ENCODE measurements at regions not wholly inside any gene's neighbourhood (a gene's known extent, or its start where the extent isn't known, plus 50 kb on each side); places are given as distances from the start of the nearest gene placed in this dataset.

DNA sequence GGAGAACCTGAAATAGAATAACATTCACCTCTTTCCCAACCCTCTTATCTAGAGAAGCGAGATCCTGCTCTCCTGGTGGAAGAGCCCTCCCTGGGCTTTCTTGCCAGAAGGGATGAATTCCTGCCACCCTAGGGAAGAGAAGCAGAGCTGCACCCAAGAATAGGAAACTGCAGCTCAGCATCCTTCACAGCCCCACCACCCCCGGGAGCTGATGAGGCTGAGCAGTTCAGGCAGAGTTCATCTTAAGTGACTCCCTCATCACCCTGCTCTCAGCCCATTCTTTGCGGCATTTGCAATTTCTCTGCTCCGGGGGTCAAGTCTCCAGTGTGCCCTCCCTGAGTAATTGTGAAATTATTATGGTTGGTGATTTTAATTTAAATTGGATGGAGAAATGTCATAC lies 514.9 kb downstream of the BUD13 start:
- no peaks in the 10 kb centered on the region for H3K9me3 ChIP-seq (ENCODE audit: insufficient read depth, low read depth, low read length)
- H3K27me3 ChIP-seq (ENCODE audit: insufficient read depth, low read length) = no peaks in the 10 kb centered on the region
- H3K4me1 ChIP-seq (ENCODE audit: insufficient read depth, low read length) = no peaks in the 10 kb centered on the region
- no peak overlapping the region for H3K4me3 ChIP-seq (ENCODE audit: low read length)
- H3K36me3 ChIP-seq (ENCODE audit: insufficient read depth, low read depth, low read length) = no peaks in the 10 kb centered on the region
- no peak overlapping the region for H3K27ac ChIP-seq (ENCODE audit: low read length)
- no peak overlapping the region for H3K9ac ChIP-seq (ENCODE audit: low read depth, low read length)

DNA sequence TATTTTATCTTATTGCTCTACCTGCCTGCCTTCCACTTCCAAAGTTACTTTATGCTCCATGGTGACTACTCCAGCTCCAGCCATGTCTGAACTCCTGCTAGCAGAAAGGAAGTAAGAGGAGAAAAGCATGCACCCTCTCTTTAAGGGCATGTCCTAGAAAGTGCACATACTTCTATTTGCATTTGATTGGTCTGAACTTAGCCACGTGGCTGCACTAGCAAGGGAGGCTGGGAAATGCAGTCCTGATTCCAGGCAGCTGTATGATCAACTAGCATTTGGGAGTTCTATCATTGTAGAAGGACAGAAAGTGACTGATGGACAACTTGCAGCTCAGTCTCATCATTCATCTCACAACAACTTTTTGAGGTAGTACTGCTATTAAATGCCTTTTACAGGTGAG lies 515.7 kb downstream of the BUD13 start:
- Histone ChIP-seq H3K4me3 (ENCODE audit: low read length) (no peak overlapping the region), H3K9me3 (ENCODE audit: insufficient read depth, low read depth, low read length) (no peaks in the 10 kb centered on the region), H3K27me3 (ENCODE audit: insufficient read depth, low read length) (no peaks in the 10 kb centered on the region), H3K4me1 (ENCODE audit: insufficient read depth, low read length) (no peaks in the 10 kb centered on the region), H3K36me3 (ENCODE audit: insufficient read depth, low read depth, low read length) (no peaks in the 10 kb centered on the region), H3K9ac (ENCODE audit: low read depth, low read length) (no peak overlapping the region), H3K27ac (ENCODE audit: low read length) (no peak overlapping the region)

DNA sequence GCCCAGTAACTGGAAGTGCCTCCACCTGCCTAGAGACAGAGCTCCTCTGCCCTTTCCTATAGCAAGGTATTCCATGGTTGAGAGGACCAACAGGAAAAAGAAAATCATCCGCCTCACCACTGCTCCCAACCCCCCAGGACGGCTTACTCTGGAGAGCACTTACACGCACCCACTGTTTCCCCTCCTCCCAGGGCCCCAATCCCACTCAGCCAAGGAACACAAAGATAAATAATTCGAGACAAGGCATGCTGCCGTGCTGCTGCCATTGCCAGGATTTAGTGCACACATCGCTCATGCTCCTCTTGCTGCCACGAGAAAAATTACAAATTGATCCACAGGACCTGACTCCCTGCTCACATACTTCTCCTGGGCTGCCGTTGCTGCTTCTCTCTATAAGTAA lies 516.6 kb downstream of the BUD13 start:
- Histone ChIP-seq H3K36me3 (ENCODE audit: insufficient read depth, low read depth, low read length) (no peaks in the 10 kb centered on the region), H3K4me3 (ENCODE audit: low read length) (no peak overlapping the region), H3K9me3 (ENCODE audit: insufficient read depth, low read depth, low read length) (no peaks in the 10 kb centered on the region), H3K9ac (ENCODE audit: low read depth, low read length) (no peak overlapping the region), H3K27ac (ENCODE audit: low read length) (no peak overlapping the region), H3K27me3 (ENCODE audit: insufficient read depth, low read length) (no peaks in the 10 kb centered on the region), H3K4me1 (ENCODE audit: insufficient read depth, low read length) (no peaks in the 10 kb centered on the region)

DNA sequence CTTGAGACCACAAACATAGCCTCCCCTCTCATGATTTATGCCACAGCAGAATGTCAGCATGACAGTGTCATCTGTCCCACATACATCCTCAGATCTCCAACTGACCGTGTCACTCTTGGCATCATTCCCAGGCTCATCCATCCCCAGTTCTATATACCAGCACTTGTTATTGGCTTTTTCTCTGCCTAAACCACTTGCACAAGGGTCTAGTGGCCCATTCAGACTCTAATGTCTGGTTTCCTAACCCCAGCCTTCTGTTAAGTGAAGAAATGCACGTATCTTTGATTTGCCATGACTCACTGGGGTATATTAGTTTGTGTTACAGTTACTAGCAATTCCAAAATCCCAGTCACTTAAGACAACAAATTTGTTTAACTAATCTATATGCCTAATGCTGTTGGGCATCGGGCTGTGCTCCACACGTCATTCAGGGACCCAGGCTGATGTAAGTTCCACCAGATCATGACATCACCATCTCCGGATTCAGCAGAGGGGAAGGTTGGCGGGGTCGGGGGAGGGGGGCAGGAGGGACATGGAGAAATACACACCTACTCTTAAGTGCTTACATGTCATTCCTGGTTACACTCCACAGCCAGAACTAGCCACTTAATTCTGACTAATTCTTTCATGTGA lies 517.4 kb downstream of the BUD13 start:
- Histone ChIP-seq H3K4me1 (ENCODE audit: insufficient read depth, low read length) (no peaks in the 10 kb centered on the region), H3K4me3 (ENCODE audit: low read length) (no peak overlapping the region), H3K9me3 (ENCODE audit: insufficient read depth, low read depth, low read length) (no peaks in the 10 kb centered on the region), H3K36me3 (ENCODE audit: insufficient read depth, low read depth, low read length) (no peaks in the 10 kb centered on the region), H3K9ac (ENCODE audit: low read depth, low read length) (no peak overlapping the region), H3K27ac (ENCODE audit: low read length) (no peak overlapping the region), H3K27me3 (ENCODE audit: insufficient read depth, low read length) (no peaks in the 10 kb centered on the region)

DNA sequence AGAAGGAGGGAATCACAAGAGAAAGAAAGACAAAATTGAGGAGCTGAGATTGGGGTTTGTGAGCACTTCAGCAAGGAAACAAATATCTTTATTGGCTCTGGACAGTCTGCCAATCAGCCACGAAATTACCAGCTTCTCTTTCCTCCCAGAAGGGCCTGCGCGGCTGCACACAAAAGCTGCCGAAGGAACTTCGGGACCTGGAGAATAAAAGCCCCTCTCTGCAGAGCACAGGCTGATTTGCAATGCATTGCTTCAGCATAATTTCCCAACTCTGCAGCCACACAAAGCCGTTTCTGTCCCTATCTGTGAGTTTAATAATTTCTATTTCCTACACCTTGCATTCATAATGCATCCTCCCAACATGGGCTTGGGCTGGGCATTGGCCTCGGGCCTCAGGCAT lies 522.6 kb downstream of the BUD13 start:
- Histone ChIP-seq H3K27me3 (ENCODE audit: insufficient read depth, low read length) (no peaks in the 10 kb centered on the region), H3K27ac (ENCODE audit: low read length) (no peak overlapping the region), H3K36me3 (ENCODE audit: insufficient read depth, low read depth, low read length) (no peaks in the 10 kb centered on the region), H3K4me1 (ENCODE audit: insufficient read depth, low read length) (no peaks in the 10 kb centered on the region), H3K9ac (ENCODE audit: low read depth, low read length) (no peak overlapping the region), H3K4me3 (ENCODE audit: low read length) (no peak overlapping the region), H3K9me3 (ENCODE audit: insufficient read depth, low read depth, low read length) (no peaks in the 10 kb centered on the region)

DNA sequence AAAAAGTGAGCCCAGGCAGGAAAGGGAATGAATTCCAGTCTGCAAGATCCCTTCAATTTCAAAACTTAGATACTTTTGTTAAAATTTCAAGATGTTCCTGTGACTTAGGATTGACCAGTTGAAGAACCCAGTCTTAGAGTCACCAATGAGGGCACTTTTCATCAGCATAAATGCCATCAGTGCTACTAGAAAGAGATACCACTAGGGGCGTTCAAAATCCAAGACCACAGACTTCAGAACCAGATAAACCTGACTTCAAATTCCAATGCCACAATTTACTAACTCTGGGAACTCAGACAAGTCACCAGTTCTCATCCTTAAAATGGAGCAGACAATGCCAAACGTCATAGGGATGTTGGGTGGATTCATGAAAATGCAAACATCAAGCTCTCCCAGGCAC lies 523.2 kb downstream of the BUD13 start:
- no peak overlapping the region for H3K9ac ChIP-seq (ENCODE audit: low read depth, low read length)
- H3K27ac ChIP-seq (ENCODE audit: low read length) = no peak overlapping the region
- no peaks in the 10 kb centered on the region for H3K9me3 ChIP-seq (ENCODE audit: insufficient read depth, low read depth, low read length)
- no peaks in the 10 kb centered on the region for H3K36me3 ChIP-seq (ENCODE audit: insufficient read depth, low read depth, low read length)
- H3K27me3 ChIP-seq (ENCODE audit: insufficient read depth, low read length) = no peaks in the 10 kb centered on the region
- peaks cover 2% of the 10 kb centered on the region; the same call in 1 of the 2 replicates for H3K4me1 ChIP-seq (ENCODE audit: insufficient read depth, low read length)
- H3K4me3 ChIP-seq (ENCODE audit: low read length) = no peak overlapping the region

DNA sequence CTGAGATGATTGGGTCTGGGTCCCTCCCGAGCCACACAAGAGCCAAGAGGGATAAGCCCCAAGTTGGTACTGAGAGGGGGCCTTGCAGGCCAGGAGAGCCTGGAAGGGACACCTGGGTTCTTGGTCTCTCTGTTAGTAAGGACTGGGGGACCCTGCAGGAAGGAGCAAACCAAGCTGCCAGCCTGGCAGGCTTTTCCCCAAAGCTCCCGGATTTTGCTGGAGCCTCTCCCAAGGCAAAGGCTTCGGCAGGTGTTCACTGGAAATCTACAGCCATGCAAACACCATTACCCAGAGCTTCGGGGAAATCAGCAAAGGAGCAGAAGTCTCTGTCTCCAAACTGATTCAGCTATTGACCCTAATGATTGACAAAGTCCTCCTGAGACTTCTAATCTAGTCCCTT lies 527.9 kb downstream of the BUD13 start:
- Histone ChIP-seq H3K9ac (ENCODE audit: low read depth, low read length) (no peak overlapping the region), H3K27me3 (ENCODE audit: insufficient read depth, low read length) (no peaks in the 10 kb centered on the region), H3K4me3 (ENCODE audit: low read length) (no peak overlapping the region), H3K4me1 (ENCODE audit: insufficient read depth, low read length) (peaks cover 8% of the 10 kb centered on the region; the same call in 1 of the 2 replicates), H3K36me3 (ENCODE audit: insufficient read depth, low read depth, low read length) (no peaks in the 10 kb centered on the region), H3K27ac (ENCODE audit: low read length) (no peak overlapping the region), H3K9me3 (ENCODE audit: insufficient read depth, low read depth, low read length) (no peaks in the 10 kb centered on the region)

DNA sequence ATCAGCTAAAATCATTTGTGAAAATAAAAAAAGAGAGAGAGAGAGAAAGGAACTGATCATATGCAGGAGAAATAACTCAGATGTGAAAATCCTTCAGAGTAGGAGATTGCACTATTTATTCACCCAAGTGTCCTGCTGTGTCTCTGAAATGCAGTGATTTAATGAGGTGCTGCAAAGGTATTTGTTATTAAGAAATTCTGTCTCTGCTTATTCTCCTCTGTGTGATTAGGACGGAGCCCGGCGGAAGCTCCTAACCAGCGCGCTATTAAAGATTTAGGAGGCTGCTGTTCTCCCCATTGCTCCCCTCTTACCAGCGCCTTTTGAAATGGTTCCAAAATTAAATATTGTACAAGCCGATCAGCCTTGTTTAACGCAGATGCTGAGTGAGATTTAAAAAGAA lies 528.3 kb downstream of the BUD13 start:
- peaks cover 8% of the 10 kb centered on the region; the same call in 1 of the 2 replicates for H3K4me1 ChIP-seq (ENCODE audit: insufficient read depth, low read length)
- H3K4me3 ChIP-seq (ENCODE audit: low read length) = no peak overlapping the region
- no peak overlapping the region for H3K27ac ChIP-seq (ENCODE audit: low read length)
- no peak overlapping the region for H3K9ac ChIP-seq (ENCODE audit: low read depth, low read length)
- no peaks in the 10 kb centered on the region for H3K9me3 ChIP-seq (ENCODE audit: insufficient read depth, low read depth, low read length)
- H3K27me3 ChIP-seq (ENCODE audit: insufficient read depth, low read length) = no peaks in the 10 kb centered on the region
- no peaks in the 10 kb centered on the region for H3K36me3 ChIP-seq (ENCODE audit: insufficient read depth, low read depth, low read length)

DNA sequence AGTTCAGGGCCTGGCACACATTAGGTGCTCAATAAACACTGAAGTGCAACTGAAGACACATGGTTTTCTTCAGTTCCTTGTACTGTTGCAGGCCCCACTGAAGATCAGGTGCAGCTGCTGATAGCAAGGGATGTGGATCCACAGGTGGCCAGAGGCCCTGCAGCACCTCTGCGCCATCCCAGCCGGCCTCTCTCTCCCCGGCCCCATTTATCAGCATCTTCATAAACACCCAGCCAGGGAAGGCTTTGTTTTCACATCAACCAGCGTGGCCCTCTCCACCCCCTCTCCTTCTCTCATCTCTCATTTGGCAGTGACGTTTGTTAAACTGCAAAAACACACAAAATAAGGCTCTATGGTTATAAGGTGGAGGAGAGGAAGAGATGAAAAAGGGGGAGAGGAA lies 528.8 kb downstream of the BUD13 start:
- Histone ChIP-seq H3K27me3 (ENCODE audit: insufficient read depth, low read length) (no peaks in the 10 kb centered on the region), H3K27ac (ENCODE audit: low read length) (no peak overlapping the region), H3K36me3 (ENCODE audit: insufficient read depth, low read depth, low read length) (no peaks in the 10 kb centered on the region), H3K4me3 (ENCODE audit: low read length) (no peak overlapping the region), H3K4me1 (ENCODE audit: insufficient read depth, low read length) (peaks cover 8% of the 10 kb centered on the region; the same call in 1 of the 2 replicates), H3K9me3 (ENCODE audit: insufficient read depth, low read depth, low read length) (no peaks in the 10 kb centered on the region), H3K9ac (ENCODE audit: low read depth, low read length) (no peak overlapping the region)

DNA sequence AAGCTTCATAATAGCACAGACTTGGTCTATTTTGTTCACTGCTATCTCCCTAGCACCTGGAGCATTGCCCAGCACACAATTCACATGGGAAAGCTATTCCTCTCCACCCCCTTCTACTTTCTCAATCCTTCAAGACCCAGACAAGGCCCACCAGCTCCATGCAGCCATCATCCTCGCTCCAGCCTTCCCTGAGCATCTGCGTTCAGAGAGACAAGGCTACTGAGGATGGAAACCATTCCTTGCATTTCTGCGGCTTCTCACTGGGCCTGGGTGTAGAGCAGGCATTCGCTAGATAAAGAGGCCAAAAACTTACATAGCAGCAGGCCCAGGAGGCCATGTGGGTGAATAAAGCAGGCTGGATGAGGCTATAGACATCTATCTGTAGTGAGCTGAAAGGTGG lies 530.8 kb downstream of the BUD13 start:
- no peak overlapping the region for H3K27ac ChIP-seq (ENCODE audit: low read length)
- no peaks in the 10 kb centered on the region for H3K27me3 ChIP-seq (ENCODE audit: insufficient read depth, low read length)
- H3K9ac ChIP-seq (ENCODE audit: low read depth, low read length) = no peak overlapping the region
- peaks cover 8% of the 10 kb centered on the region; the same call in 1 of the 2 replicates for H3K4me1 ChIP-seq (ENCODE audit: insufficient read depth, low read length)
- no peaks in the 10 kb centered on the region for H3K36me3 ChIP-seq (ENCODE audit: insufficient read depth, low read depth, low read length)
- H3K4me3 ChIP-seq (ENCODE audit: low read length) = no peak overlapping the region
- H3K9me3 ChIP-seq (ENCODE audit: insufficient read depth, low read depth, low read length) = no peaks in the 10 kb centered on the region

DNA sequence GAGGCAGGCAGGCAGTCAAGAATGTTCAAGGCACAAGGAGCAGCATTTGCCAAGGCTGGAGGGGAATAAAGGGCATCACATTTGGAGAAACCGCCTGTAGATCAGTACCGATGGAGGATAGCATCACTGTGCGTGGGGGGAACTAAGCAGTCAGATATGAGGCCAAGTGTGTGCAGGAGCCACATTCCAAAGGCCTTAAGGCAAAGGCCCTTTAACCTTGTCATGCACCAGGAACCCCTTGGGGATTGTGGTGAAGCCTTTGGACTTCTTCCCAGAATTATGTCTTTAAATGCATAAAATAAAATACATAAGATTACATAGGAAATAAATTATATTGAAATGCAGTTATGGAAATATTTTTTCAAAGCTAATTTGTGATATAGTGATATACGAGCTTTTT lies 532.1 kb downstream of the BUD13 start:
- Histone ChIP-seq H3K27ac (ENCODE audit: low read length) (no peak overlapping the region), H3K36me3 (ENCODE audit: insufficient read depth, low read depth, low read length) (no peaks in the 10 kb centered on the region), H3K9ac (ENCODE audit: low read depth, low read length) (no peak overlapping the region), H3K9me3 (ENCODE audit: insufficient read depth, low read depth, low read length) (no peaks in the 10 kb centered on the region), H3K27me3 (ENCODE audit: insufficient read depth, low read length) (no peaks in the 10 kb centered on the region), H3K4me3 (ENCODE audit: low read length) (no peak overlapping the region), H3K4me1 (ENCODE audit: insufficient read depth, low read length) (peaks cover 8% of the 10 kb centered on the region; the same call in 1 of the 2 replicates)

DNA sequence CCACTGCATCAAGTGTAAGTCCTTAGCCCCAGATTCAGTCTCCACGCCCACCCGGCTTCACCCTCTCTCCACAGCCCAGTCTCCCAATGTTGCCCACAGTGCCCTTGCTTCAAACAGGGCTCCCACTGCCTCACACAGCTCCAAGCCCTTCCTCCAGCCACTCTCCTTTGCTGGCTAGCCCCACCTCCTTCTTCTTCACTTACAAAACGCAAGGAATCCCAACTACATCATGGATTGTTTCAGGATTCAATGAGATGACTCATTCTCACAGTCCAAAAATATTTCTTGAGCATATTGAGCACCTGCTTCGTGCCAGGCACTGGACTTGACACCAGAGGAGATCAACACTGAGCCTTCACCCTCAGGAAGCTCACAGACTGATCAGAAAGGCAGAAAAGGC lies 533.5 kb downstream of the BUD13 start:
- Histone ChIP-seq H3K4me3 (ENCODE audit: low read length) (no peak overlapping the region), H3K27me3 (ENCODE audit: insufficient read depth, low read length) (no peaks in the 10 kb centered on the region; the same call in 1 of the 2 replicates), H3K36me3 (ENCODE audit: insufficient read depth, low read depth, low read length) (no peaks in the 10 kb centered on the region), H3K27ac (ENCODE audit: low read length) (no peak overlapping the region), H3K9ac (ENCODE audit: low read depth, low read length) (no peak overlapping the region), H3K9me3 (ENCODE audit: insufficient read depth, low read depth, low read length) (no peaks in the 10 kb centered on the region), H3K4me1 (ENCODE audit: insufficient read depth, low read length) (peaks cover 7% of the 10 kb centered on the region)

Measured in iPS-20b (cell line).